NK-92 treated with Interleukin-12 subunit alpha and Interleukin-12 subunit beta, amount 100 ng/mL, for 24 hours (cell line): ENCODE measurements at regions not wholly inside any gene's neighbourhood (a gene's known extent, or its start where the extent isn't known, plus 50 kb on each side); places are given as distances from the start of the nearest gene placed in this dataset.

Experiments
- DNase-seq: peaks from one replicate; lab custom pipeline; 2025; lab: John Stamatoyannopoulos, UW

DNA sequence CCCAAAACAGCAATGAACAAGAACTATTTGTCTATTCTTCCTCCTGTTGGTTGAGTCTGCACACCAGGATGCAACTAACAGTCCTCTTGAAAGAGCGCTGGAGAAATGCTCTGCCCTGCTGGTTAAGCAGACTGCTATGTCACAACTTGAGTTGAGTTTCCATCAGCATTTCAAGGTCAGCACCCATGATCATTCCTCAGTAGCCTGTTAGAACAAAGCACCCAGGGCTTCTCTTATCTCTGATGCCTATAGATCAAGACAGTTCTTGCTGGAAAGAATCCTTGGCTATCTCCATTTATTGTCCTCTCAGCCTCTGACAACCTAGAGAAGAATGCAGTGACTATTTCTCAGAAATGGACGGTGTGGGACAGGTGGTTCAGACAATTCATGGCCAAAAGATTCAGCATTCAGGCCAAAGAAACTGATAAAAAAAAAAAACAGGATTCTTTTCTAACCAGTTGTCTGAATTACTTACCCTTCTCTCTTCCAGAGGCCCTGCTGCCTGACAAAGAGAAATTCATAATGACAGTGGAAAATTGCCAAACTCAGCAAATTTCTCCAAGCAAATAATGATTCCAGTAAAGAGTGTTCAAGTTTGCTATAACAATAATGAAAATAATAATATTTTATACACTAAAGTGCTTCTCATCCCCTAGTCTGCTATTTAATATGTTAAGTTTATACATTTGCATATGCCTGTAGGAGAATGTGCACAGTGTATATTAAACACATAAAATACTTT, 306.7 kb downstream of the EMP1 start:
- no peak for DNase-seq

DNA sequence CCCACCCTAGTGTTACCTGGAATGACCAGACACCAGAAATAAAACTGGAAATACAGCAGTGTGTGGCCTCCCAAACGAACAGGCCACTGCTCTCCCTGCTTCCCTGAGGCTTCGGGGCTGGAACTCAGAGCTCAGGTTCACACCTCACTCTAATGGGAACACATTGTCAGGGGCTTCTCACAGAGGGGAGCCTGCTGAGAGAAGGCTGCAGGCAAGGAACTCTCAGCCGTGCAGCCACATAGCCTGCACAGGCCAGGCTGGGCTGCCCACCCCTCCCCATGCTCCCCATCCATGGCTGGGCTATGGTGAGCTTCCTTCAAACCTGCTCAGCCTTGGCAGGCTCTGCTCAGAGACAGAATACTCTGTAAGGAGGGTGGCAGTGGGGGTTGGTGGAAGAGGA, 302.5 kb downstream of the EMP1 start:
- DNase-seq = no peak

DNA sequence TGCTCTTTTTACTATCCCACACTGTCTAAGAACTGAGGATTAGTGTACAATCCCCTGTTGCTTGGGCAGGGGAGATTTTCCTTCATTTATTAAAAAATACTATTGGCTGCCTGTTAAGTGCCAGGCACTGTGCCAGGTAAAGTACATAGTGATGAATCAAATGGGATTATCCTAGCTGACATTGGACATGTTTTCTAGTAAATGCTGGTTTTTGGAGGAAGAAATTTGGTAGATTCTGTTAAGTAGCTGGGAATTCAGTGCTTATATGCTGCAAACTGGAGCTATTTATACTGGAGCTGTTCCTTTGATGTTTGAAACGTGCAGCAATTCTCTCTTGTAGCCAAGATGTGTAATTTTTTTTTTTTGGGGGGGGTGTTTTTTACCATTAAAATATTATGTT, 299.6 kb downstream of the EMP1 start:
- DNase-seq = no peak

DNA sequence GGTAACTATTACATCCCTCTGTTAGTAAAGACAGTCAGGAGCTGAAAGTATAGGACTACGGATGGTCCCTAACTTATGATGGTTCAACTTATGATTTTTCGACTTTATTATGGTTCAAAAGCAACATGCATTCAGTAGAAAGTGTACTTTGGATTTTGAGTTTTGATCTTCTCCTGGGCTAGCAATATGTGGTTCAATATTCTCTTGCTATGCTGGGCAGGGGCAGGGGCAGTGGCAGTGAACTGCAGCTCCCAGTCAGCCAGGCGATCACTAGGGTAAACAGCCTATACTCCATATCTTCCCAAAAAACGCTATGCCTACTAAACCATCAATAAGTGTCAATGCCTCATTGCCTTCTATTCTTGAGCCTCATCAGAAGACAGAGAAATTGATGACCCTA, 292.7 kb downstream of the EMP1 start:
- no peak for DNase-seq

DNA sequence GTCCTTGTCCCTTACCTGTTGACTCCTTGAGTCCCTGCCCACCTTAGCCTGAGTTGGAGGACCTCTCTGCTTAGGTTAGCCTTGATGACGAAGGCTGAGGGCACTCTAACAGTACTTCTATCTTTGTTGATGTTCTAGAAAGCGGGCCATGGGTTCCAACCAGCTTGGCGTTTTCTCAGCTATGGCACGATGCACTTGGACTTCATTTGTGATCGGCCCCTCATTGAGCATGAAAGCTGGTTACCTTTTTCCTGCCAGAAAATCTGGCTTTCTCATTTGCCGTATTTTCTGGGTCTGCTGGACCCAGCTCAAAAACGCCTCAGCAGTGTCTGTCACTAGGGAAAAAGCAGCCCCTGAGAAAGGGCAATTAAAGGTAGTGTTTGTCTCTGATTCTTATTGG, 290.8 kb downstream of the EMP1 start:
- no peak for DNase-seq

DNA sequence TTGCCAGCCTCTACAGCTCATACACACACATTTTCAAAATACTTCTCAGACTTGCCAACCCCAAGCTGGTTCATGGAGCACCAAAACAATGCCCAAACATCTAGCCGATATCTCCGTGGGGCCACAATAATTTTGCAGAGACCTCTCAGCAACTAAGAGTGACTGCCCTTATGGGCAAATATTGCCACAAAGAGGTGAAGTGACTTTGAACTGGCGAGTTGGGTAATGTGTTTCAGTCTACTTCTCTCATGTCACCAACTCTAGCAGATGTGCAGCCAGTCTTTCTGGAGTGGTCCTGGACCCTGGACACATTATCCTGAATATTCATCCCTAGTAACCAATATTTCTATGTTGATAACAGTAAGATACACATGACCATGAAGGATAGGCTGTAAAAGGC, 290.3 kb downstream of the EMP1 start:
- no peak for DNase-seq

DNA sequence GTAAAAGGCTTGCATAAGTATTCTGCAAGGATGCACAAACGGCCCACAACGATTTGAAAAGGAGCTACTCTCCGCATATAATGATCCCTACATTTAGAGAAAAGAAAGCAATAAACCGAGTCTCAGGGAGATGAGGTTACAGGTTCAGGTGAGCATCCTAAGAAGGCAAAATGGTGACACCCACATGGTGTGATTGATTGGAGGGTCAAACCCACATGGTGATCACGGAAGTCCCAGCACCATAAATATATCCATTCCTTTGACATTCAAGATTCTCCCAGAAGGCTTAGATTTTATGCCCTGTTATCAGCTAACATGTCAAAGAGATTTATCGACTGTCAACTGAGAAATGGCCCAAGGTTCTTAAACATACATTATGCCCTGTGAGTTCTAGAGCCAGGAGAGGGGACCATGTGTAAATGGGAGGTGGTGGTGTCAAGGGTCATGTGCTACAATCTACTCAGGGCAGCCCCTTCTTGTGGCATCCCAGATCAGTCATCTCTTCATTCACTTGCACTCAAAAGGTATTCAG, 282.2 kb downstream of the EMP1 start:
- no peak for DNase-seq

DNA sequence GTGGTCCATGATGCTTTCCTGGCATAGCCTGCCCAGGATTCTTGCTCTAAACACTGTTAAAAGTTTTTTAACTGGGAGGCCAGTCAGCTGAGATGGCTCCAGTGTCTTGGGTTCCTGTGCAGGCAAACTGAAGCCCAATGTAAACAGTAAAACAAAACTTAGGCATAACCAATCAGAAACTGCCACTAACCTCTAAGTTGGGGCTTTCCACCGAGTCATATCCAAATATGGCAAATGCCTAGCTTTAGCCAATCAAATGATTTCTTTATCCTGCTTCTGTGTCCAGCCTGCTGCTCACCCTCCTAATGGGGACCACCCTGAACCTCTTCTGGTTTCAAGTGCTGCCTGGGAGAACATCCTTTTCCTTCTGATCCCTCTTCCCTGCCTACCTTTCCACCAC, 277.9 kb downstream of the EMP1 start:
- DNase-seq = no peak

DNA sequence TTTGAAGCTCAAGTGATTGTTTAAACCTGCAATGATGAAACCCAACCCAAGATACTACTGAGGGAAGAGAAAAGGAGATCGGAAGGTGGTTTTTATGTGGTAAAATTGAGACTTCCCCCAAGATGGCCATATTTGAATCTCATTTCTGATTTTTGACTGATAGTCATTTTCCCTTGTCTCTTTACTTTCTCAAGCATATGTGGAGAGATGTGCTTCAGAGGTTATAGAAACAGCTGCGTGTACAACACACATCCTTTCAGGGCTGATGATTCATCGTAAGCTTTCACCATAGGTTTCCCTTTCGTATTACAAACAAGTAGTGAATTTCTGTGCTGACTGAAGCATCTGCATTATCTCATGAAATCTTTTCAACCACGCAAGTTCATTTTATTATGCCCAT, 276.2 kb downstream of the EMP1 start:
- DNase-seq = no peak

DNA sequence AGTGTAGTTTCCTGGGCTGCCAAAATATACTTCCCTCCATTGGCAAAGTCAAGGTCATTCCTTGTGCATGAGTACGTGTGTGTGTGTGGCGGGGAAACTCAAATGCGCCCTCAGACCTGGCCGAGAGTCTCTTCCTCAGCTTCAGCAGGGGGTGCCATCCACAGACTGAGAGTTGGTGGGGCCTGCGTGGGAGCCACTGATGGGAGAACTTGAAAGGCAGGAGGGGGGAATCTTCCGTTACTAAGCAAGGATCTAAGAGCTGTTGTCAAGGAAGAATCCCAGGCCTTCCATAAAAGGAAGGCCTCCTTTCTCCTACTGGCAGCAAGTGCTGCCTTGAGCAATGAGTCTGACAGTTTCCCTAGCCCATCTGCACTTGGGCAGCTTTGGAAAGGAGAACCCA, 274.9 kb downstream of the EMP1 start:
- DNase-seq = no peak

DNA sequence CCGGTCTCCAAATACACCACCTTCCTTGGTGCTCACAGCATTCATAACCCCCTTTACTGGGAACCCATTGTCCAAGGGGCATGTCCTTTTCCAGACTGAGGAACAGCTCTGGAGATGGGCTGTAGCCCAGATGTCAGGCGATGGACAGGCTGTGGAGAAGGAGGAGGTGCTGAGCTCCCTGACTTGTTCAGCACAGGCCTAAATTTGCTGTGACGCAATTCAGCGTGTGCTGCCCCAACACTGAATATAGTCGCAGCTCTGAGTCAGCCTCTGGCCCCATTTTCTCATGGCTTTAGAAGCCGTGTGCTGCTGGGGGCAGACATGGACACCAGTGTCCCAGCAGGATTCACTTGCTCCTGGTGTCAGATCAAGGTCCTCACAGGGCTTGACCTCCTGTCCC, 269.1 kb downstream of the EMP1 start:
- DNase-seq = no peak

DNA sequence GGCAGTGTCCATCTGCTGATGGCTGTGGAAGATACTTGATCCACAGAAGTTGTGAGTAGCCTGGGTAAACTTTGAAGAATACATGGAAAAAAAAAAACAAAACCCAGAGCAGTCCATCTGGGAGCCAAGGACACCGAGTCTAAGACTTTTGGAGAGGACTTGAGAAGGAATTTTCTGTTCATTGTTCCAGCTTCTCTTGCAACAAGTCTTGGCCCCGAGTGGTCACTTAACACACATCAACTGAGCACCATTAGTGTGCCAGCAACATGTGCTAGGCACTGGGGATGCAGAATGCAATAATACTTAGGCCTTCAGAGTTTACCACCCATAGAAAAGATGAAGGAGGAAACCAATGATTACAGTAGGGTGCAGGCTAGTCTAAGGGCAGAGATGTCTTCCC, 266.7 kb downstream of the EMP1 start:
- DNase-seq = no peak

DNA sequence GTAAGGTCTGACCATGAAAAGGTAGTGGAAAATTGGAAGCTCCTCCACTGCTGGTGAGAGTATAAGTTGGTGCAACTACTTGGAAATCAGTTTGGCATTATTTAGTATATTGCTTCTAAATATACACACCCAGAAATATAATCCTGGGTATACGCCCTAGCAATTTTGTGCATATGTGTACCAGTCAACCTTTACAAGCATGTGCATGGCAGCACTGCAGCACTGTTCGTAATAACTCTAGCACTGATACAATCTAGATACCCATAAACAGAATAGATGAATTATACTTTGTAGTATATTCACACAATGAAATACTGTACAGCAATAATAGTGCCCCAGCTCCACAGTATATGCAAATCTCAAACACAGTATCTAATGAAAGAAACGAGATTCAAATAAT, 265.9 kb downstream of the EMP1 start:
- DNase-seq = no peak

DNA sequence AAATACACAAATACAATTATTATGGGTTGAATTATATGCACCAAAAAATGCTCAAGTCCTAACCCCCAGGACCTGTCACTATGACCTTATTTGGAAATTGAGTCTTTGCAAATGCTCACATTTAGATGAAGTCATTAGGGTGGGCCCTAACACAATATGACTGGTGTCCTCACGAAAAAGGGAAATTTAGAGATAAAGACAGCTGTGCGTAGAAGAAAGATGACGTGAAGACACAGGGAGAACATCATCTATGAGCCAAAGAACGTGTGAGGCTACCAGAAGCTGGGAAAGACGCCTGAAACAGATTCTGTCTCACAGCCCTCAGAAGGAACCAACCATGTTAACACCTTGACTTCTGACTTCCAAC, 259.2 kb downstream of the EMP1 start:
- DNase-seq = no peak

DNA sequence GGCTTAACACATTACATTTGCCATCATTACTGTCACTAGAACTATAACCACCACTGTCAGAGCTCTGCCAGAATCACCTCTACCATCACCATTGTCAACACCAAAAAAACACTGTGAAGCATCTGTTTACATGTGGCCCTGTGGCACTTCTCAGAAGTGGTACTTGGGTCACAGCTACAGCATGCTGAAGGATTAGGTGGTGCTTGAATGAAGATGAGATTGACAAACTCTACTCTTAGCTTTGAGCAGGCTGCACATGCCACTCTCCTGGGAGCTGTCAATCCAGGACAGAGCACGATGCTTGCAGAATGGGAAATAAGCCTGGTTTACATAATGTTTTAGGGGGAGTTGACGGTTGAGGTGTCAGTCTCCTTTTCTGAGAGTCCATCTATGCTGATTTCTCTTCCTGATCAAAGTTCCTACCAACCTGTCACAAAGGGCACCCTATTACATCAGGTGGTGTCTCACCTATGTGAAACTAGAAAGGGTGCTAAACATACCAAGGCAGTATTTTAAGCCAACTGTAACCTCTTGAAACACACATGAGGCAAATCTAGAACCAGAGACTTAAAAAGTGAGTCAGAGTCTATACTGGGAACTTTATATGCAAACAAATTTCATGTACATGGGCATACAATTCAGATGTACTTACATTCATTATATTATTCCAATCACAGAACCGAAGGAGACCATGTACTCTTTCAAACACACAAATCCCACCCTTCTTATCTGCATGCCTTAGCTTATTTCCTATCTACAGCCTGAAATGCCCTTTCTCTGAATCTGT, 258.7 kb downstream of the EMP1 start:
- DNase-seq = no peak

DNA sequence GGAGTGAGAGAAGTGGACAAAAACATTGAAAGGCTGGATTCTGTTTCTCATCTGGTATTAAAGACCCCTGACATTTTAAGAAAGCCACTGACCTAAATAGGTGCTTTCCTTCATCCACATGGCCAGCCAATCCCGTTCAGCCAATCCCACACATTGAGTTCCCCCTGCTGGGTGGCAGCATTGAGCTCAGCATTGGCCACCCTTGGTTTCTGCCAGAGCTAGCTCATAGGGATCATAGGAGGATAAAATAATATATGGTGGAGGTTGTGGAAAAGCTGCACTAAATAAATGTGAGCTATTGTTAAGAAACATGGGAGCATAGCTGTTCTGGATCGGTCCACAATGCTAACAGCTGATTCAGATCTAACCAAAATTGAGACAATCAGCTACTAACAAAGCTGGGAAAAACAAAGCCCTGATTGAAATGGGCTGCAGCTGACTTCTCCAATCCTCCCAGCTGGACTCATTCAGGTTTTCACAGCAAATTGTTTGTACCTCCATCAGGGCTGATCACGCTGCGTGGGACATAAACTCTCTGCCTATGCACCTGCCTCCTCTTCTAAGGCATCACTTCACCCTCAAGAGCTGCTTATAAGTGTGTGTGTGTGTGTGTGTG, 256.5 kb downstream of the EMP1 start:
- no peak for DNase-seq

DNA sequence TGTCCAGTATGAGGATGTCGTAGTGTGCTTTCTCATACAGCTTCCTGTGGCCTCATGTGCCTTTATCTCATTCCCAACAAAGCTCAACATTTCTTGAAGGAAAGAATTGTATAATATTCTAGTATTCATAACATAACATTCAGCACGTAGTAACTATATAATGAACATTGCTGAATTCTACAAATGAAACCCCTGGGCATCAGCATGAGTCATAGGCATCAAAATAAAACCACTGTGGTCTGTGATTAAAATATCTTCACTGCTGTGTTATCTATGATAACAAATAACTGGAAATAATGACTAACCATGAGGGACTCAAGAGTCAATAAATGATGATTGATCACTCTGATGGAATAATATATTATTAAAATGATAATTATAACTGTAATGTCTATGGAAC, 255.2 kb downstream of the EMP1 start:
- DNase-seq = no peak

DNA sequence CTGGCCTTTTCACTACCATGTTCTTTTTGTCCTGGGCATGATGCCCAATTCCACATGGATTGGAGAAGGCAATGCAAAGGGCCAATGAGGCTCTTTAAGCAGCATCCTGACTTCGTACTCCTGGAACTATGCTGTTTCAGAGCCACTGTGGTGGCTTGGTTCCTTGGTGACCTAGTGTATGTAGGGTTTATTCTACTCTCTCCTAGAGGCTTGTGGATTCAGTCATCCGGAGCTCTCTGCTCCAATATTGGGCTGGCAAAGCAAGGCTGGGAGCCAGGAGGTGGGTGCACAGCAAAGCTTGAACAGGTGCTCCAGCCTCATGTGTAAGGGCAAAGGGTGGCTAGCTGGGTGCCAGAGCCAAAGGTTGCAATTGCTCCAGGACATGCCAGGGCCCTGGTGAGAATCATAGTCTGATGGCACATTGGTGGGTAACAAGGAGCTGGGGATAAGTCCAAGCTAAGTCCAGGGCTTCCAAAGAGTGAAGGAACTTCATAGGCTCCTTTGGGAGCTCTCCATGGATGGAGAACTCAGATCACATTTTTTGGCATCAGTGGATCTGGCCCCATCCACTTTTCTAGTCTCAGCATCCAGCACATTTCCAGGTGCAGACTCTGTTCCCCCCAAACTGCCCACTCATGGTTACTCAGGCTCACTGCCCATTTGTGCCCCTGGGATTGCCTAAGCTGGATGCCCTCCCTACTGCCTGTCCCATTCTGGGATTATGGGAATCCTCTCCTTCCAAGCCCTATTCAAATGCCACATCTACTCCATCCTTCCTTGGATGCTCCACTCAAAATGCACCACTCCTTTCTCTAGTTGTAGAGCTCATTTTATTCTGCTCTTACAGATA, 253.9 kb downstream of the EMP1 start:
- DNase-seq = no peak

DNA sequence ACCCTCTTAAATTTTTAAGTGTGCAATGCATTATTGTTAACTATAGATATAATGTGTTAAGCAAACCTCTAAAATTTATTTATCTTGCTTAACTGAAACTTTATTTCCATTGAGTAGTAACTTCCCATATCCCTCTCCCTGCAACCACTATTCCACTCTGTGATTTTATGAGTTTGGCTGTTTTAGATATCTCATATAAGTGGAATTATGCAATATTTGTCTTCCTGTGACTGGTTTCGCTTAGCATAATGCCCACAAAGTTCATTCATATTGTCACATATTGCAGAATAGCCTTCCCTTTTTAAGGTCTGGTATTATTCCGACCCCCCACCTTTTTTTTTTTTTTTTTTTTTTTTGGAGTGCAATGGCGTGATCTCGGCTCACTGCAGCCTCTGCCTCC, 247.6 kb downstream of the EMP1 start:
- DNase-seq = no peak

DNA sequence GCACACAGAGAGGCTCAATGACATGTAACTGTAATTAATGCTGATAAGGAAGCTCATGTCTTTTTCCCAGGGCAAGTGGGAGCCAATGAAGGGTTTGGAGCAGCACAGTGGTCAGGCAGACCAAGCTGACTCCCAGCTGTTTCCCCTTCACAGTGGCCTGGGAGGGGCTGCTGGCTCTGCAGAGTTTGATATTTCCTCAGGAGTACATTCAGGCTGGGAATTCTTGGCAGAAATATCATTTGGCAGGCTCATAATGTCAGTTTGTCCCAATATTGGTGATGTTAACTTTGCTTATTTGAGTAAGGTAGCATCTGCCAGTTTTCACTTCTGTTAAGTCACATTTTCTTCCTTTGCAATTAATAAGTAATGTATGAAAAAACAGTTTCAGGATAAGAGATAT, 247.0 kb downstream of the EMP1 start:
- DNase-seq = no peak

DNA sequence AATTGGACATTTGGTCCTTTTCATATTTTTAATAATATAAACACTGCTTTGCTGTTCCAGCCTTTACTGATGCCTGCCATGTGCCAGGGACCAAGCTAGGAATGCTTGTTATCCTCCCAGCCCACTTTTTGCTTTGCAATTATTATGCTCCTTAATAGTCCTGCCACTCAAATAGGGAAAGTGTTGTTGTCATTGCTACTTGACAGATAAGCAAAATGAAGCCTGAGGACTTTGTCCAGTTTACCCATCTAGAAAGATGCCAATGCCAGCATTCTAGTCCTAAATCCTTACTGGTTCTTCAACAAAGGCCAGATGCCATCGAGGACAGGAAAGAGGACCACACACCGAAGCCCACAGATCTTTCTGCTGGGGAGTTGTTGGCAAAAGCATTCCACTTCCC, 246.5 kb downstream of the EMP1 start:
- DNase-seq = no peak

DNA sequence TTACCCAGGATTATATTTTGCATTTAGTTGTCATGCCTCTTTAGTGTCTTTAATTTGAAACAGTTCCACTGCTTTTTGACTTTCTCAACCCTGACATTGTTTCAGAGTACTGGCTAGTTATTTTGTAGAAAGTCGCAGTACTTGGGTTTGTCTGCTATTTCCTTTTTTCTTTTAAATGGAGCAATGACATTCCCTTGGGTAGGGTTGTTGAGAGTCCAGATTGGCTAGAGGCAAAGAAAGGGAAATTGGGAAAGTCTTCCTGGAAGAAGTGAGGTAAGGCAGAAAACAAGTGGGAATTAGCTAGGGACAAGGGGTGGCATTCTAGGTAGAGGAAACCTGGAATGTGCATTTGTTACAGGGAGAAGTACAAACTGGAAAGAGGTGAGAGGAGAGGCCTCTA, 245.9 kb downstream of the EMP1 start:
- no peak for DNase-seq
